ENCODE measurements at regions not wholly inside any gene's neighbourhood (a gene's known extent, or its start where the extent isn't known, plus 50 kb on each side); places are given as distances from the start of the nearest gene placed in this dataset.

DNA sequence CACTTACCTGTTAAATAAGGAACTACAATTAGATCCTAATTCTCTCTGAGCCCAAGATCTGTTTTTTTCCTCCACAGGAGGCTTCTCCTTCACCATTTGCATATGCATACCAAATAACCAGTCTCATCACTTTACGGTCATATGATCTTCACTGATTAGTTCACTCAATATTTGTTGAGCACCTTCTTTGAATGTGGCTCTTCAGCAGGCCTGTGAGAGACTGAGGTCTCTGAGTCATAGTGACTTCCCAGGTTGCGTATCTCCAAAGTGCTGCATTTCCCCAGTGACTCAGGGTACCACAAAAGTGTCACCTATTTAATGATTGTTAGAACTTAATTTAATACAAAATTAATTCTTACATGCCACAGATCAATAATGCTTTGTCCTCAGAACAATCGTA, 108.8 kb upstream of the TRIB2 start:
- TF ChIP-seq, protein P1, sequence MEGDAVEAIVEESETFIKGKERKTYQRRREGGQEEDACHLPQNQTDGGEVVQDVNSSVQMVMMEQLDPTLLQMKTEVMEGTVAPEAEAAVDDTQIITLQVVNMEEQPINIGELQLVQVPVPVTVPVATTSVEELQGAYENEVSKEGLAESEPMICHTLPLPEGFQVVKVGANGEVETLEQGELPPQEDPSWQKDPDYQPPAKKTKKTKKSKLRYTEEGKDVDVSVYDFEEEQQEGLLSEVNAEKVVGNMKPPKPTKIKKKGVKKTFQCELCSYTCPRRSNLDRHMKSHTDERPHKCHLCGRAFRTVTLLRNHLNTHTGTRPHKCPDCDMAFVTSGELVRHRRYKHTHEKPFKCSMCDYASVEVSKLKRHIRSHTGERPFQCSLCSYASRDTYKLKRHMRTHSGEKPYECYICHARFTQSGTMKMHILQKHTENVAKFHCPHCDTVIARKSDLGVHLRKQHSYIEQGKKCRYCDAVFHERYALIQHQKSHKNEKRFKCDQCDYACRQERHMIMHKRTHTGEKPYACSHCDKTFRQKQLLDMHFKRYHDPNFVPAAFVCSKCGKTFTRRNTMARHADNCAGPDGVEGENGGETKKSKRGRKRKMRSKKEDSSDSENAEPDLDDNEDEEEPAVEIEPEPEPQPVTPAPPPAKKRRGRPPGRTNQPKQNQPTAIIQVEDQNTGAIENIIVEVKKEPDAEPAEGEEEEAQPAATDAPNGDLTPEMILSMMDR (IDR thresholded peaks at IDR 0.05; ENCODE audit: low read depth, low read length) = no peak
- TF ChIP-seq EZH2phosphoT487 (IDR thresholded peaks at IDR 0.05; ENCODE audit: low read depth) = no peak
